ENCODE measurements at regions not wholly inside any gene's neighbourhood (a gene's known extent, or its start where the extent isn't known, plus 50 kb on each side); places are given as distances from the start of the nearest gene placed in this dataset.
A peak's percentile ranks its signal among the peaks of the same experiment; 100 is the strongest.

- intact Hi-C loops (cut with DNase I): no loop called here
- 40 to 52% methylated on average over 2 of the region's 2 CpGs for WGBS, 2 donors
- H3K9me3 ChIP-seq: peaks cover 0 to 15% (median 0%) of the 10 kb centered on the region in 11 donors
Measured at GRCh38 chr5:84861306-84861705, 476.6 kb upstream of the EDIL3 start.

GRCh38 chr5:84859056-84859455 lies 474.4 kb upstream of the EDIL3 start:
- no peak for ATAC-seq
- no peak for DNase-seq
- TF ChIP-seq CTCF (IDR thresholded peaks at IDR 0.05): no peak
- Histone ChIP-seq H3K4me3 (no peak overlapping the region), H3K9me3 (peaks cover 0 to 23% (median 0%) of the 10 kb centered on the region in 11 donors), H3K27me3 (no peaks in the 10 kb centered on the region), H3K4me1 (no peaks in the 10 kb centered on the region), H3K36me3 (no peaks in the 10 kb centered on the region), H3K27ac (no peak overlapping the region)
- intact Hi-C loops (cut with DNase I): no loop called here
- 84 to 92% methylated on average over 1 of the region's 1 CpG for WGBS, 2 donors

More at GRCh38 chr5:84861306-84861705, 476.6 kb upstream of the EDIL3 start:
- no peaks in the 10 kb centered on the region for H3K27me3 ChIP-seq
- H3K4me1 ChIP-seq: no peaks in the 10 kb centered on the region
- no peak for DNase-seq
- H3K36me3 ChIP-seq: no peaks in the 10 kb centered on the region
- no peak for TF ChIP-seq CTCF (IDR thresholded peaks at IDR 0.05)
- no peak for ATAC-seq
- no peak overlapping the region for H3K27ac ChIP-seq
- H3K4me3 ChIP-seq: no peak overlapping the region

DNA sequence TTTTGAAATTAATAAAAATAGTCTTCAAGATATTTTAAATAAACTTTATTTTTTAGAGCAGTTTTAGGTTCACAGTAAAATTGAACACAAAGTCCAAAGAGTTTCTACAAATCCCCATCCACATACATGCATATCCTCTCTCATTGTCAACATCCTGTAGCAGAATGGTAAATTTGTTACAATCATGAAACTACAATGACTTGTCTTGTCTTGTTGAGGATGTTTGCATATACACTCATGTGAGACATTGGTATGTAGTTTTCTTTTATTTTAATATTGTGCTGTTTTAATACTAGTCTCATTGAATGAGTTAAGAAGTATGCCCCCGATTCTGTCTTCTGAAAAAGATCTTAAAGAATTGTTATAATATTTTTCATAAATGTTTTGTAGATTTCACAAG lies 447.0 kb upstream of the EDIL3 start:
- H3K27me3 ChIP-seq: no peaks in the 10 kb centered on the region
- no peaks in the 10 kb centered on the region for H3K36me3 ChIP-seq
- DNase-seq (no peak), ATAC-seq (no peak)
- no peak overlapping the region for H3K27ac ChIP-seq
- H3K4me3 ChIP-seq: no peak overlapping the region
- WGBS, 2 donors: 90 to 98% methylated on average over 1 of the region's 1 CpG
- no peaks in the 10 kb centered on the region for H3K4me1 ChIP-seq
- H3K9me3 ChIP-seq: peaks cover 0 to 20% (median 0%) of the 10 kb centered on the region in 11 donors
- intact Hi-C loops (cut with DNase I): no loop called here
- TF ChIP-seq CTCF (IDR thresholded peaks at IDR 0.05): no peak

- peak in 1 of 8 donors; percentile 26 for ATAC-seq
- Histone ChIP-seq H3K27ac (no peak overlapping the region), H3K27me3 (no peaks in the 10 kb centered on the region), H3K4me3 (no peak overlapping the region), H3K9me3 (peaks cover 0 to 20% (median 0%) of the 10 kb centered on the region in 11 donors), H3K4me1 (no peaks in the 10 kb centered on the region), H3K36me3 (no peaks in the 10 kb centered on the region)
- 88 to 91% methylated on average over 25 to 28 of the region's 28 CpGs for WGBS, 2 donors
- no peak for TF ChIP-seq CTCF (IDR thresholded peaks at IDR 0.05)
- intact Hi-C loops (cut with DNase I): no loop called here
- DNase-seq: no peak
Measured at GRCh38 chr5:84830265-84830664, 445.6 kb upstream of the EDIL3 start.
